Tibial artery (tissue), 4 donors: ENCODE measurements at regions not wholly inside any gene's neighbourhood (a gene's known extent, or its start where the extent isn't known, plus 50 kb on each side); places are given as distances from the start of the nearest gene placed in this dataset.

Experiments used
- DNase-seq, 2 donors: peaks; one replicate each; pipeline ENCODE4 v3.0.0-alpha.2; 2019
- H3K27ac ChIP-seq, 2 donors: fragments of 200-600 bp; sonication (generic) in 1 of 2; 1 replicate in 1 of 2; 2 replicates in 1 of 2; pipeline ENCODE4 v1.5.1; 2018 to 2019; ENCODE audit warnings: mild to moderate bottlenecking in 1 of 2
- H3K27me3 ChIP-seq, 2 donors: fragments of 200-600 bp; sonication (generic) in 1 of 2; one replicate each; pipeline versions ENCODE4 v1.5.1 to v1.6.0; 2016 to 2019
- H3K36me3 ChIP-seq, 3 donors: fragments of 200-600 bp; sonication (generic) in 2 of 3; one replicate each; pipeline ENCODE4 v1.5.1; 2016 to 2019; ENCODE audit warnings: mild to moderate bottlenecking in 2 of 3
- H3K4me1 ChIP-seq, 4 donors: fragments of 200-600 bp; sonication (generic) in 2 of 4; 1 replicate in 3 of 4; 2 replicates in 1 of 4; pipeline ENCODE4 v1.5.1; 2016 to 2019
- H3K4me3 ChIP-seq, 2 donors: fragments of 200-600 bp; sonication (generic) in 1 of 2; 1 replicate in 1 of 2; 2 replicates in 1 of 2; pipeline ENCODE4 v1.5.1; 2018 to 2019; ENCODE audit warnings: mild to moderate bottlenecking in 2 of 2
- H3K9me3 ChIP-seq, 3 donors: fragments of 200-600 bp; sonication (generic) in 1 of 3; one replicate each; pipeline ENCODE4 v1.5.1; 2016 to 2019
- intact Hi-C: fragments of 100-400 bp; cut with DNase I; formaldehyde crosslinking; loops from one replicate; pipeline ENCODE4 v1.15.0; 2023; ENCODE audit warnings: low total_unique reads
- TF ChIP-seq, protein P1 (sequence below), 2 experiments: fragments of 200-600 bp in 1 of 2; fragments of 450-650 bp in 1 of 2; IDR thresholded peaks; one replicate each; pipeline ENCODE4 v1.5.1; 2017 to 2019; ENCODE audit warnings: antibody characterized with exemption in 2 of 2, mild to moderate bottlenecking in 1 of 2, moderate library complexity in 1 of 2

DNA sequence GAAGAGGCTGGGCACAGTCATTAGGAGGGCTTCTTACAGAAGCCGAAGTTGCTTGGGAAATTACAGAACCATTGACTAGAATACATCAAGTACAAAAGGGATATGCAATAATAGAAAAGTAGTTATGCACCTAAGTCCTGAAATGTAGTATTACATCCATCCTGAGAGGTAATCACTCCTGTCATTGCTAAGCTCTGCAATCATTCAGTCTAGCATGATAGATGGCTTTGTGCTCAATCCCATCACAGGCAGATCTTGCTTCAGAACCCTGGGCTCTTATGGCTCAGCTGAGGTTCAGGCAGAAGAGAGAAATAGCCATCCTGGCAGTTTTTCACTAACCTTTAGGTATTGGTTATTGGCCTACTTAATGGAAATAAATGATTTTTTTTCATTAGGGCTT lies 231.7 kb upstream of the AFF2 start:
- intact Hi-C loops = no loop called here
- TF ChIP-seq, protein P1, sequence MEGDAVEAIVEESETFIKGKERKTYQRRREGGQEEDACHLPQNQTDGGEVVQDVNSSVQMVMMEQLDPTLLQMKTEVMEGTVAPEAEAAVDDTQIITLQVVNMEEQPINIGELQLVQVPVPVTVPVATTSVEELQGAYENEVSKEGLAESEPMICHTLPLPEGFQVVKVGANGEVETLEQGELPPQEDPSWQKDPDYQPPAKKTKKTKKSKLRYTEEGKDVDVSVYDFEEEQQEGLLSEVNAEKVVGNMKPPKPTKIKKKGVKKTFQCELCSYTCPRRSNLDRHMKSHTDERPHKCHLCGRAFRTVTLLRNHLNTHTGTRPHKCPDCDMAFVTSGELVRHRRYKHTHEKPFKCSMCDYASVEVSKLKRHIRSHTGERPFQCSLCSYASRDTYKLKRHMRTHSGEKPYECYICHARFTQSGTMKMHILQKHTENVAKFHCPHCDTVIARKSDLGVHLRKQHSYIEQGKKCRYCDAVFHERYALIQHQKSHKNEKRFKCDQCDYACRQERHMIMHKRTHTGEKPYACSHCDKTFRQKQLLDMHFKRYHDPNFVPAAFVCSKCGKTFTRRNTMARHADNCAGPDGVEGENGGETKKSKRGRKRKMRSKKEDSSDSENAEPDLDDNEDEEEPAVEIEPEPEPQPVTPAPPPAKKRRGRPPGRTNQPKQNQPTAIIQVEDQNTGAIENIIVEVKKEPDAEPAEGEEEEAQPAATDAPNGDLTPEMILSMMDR (IDR thresholded peaks at IDR 0.05) = no peak
- H3K27me3 ChIP-seq = no peaks in the 10 kb centered on the region
- H3K27ac ChIP-seq = no peak overlapping the region
- DNase-seq = no peak
- no peaks in the 10 kb centered on the region for H3K4me1 ChIP-seq
- no peak overlapping the region for H3K4me3 ChIP-seq
- no peaks in the 10 kb centered on the region for H3K9me3 ChIP-seq
- no peaks in the 10 kb centered on the region for H3K36me3 ChIP-seq

DNA sequence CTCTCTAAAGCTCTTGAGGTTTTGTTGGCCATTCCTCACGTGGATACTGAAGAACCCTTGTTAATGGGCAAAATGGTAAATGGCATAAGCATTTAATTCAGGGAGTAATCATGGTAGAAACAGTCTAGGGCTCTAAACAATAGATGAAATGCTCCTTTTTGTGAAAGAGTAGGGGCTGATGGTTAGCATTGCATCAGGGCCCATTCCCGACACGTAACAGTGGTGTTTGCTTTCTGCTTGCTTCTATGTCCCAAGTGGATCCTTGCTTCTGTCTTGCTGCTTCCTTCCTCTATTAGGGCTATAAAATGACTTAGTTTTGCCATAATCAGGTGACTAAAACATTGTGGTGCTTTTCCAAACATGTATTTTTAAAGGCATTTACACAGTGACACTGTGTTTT lies 230.9 kb upstream of the AFF2 start:
- H3K4me3 ChIP-seq = no peak overlapping the region
- intact Hi-C loops = no loop called here
- no peaks in the 10 kb centered on the region for H3K27me3 ChIP-seq
- no peak overlapping the region for H3K27ac ChIP-seq
- no peaks in the 10 kb centered on the region for H3K9me3 ChIP-seq
- no peak for DNase-seq
- H3K4me1 ChIP-seq = no peaks in the 10 kb centered on the region
- TF ChIP-seq, protein P1 (IDR thresholded peaks at IDR 0.05) = no peak
- no peaks in the 10 kb centered on the region for H3K36me3 ChIP-seq

DNA sequence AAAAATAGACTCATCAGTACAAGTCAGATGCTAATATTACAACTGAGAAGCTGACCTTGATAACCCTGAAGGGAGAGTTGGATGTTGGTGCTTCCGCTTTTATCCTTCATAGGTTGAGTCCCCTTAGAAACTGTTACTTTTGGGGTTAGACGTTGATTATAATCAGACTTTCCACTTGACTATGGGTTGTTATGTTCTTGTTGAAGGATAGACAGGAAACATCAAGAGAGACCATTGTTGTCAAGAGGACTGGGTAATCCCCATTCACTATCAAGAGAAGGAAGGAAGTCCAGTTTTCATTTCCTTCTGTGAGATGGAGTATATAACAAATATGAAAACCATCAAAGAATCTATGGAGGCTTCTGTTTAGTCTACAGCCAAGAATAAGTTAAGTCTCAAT lies 229.9 kb upstream of the AFF2 start:
- TF ChIP-seq, protein P1 (IDR thresholded peaks at IDR 0.05) = no peak
- no peaks in the 10 kb centered on the region for H3K9me3 ChIP-seq
- DNase-seq = no peak

DNA sequence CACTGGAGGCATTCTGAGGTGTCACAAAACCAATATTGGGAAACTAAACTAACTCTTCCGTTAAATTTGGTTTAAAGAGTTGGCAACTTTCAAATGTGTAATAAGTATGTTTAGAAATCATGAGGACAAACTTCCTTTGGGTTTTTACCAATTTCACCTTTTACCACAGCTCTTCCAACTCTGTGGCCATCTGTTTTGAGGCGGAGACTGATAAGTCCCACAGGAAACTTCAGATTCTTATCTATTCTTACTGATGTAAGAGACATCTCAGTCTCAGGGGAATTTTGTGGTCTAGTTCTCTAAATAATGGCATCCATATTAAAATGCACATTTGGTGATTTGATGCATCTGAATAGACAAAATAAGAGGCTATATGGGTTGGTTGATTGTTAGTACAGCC lies 229.2 kb upstream of the AFF2 start:
- no peak for DNase-seq
- no peak overlapping the region for H3K4me3 ChIP-seq
- intact Hi-C loops = no loop called here
- no peaks in the 10 kb centered on the region for H3K27me3 ChIP-seq
- no peak overlapping the region for H3K27ac ChIP-seq
- no peaks in the 10 kb centered on the region for H3K4me1 ChIP-seq
- H3K36me3 ChIP-seq = no peaks in the 10 kb centered on the region
- H3K9me3 ChIP-seq = no peaks in the 10 kb centered on the region
- TF ChIP-seq, protein P1 (IDR thresholded peaks at IDR 0.05) = no peak

More for the DNA sequence above, 229.9 kb upstream of the AFF2 start:
- intact Hi-C loops = no loop called here
- Histone ChIP-seq H3K4me1 (no peaks in the 10 kb centered on the region), H3K4me3 (no peak overlapping the region), H3K27me3 (no peaks in the 10 kb centered on the region), H3K36me3 (no peaks in the 10 kb centered on the region), H3K27ac (no peak overlapping the region)

DNA sequence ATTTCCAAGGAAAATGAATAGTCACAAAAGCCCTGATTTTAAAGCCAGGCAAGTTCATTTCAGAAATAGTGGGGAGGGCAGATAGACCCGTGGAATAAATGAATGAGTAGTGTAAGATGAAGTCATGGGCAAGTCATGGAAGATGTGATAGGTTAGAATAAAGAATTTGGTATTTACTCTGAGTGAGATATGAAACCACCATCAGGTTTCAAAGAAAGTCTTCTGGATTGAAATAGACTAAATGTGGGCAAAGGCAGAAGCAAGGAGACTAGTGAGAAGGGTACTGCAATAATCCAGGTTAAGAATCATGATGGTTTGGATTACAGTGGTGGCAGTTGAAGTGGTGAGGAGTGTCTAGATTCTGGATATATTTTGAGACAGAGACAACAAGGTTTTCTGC lies 218.5 kb upstream of the AFF2 start:
- TF ChIP-seq, protein P1 (IDR thresholded peaks at IDR 0.05) = no peak
- DNase-seq = no peak
- Histone ChIP-seq H3K4me3 (no peak overlapping the region), H3K27me3 (no peaks in the 10 kb centered on the region), H3K36me3 (no peaks in the 10 kb centered on the region), H3K27ac (no peak overlapping the region), H3K9me3 (no peaks in the 10 kb centered on the region), H3K4me1 (no peaks in the 10 kb centered on the region)
- intact Hi-C loops = no loop called here

DNA sequence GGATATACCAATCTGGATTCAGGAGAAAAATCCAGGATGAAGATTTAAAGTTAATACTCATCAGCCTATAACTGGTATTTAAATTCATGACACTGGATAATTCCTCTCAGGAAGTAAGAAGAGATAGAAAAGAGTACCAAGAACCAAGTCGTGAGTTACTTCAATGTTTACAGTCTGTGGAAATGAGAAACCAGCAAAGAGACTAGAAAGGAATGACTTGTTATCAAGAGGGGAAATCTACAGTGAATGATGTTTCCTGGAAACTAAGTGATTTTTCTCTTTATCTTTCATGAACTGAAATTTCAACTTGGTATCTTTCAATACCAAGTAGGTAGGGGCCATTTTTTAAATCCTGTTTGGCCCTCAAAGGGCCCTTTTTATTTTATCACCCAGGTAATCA lies 217.9 kb upstream of the AFF2 start:
- no peak overlapping the region for H3K27ac ChIP-seq
- H3K27me3 ChIP-seq = no peaks in the 10 kb centered on the region
- intact Hi-C loops = no loop called here
- no peaks in the 10 kb centered on the region for H3K4me1 ChIP-seq
- H3K9me3 ChIP-seq = no peaks in the 10 kb centered on the region
- H3K36me3 ChIP-seq = no peaks in the 10 kb centered on the region
- TF ChIP-seq, protein P1 (IDR thresholded peaks at IDR 0.05) = no peak
- no peak overlapping the region for H3K4me3 ChIP-seq
- DNase-seq = no peak
